GM12873 (cell line): ENCODE measurements at regions not wholly inside any gene's neighbourhood (a gene's known extent, or its start where the extent isn't known, plus 50 kb on each side); places are given as distances from the start of the nearest gene placed in this dataset.

ENCODE experiments used
- TF ChIP-seq, protein P1 (sequence below): IDR thresholded peaks from 2 replicates; pipeline ENCODE4 v1.5.1; 2012; ENCODE audit warnings: low read depth, mild to moderate bottlenecking, moderate library complexity, low read length, control low read depth; ENCODE audit not compliant: insufficient read depth; ENCODE audit errors: missing control alignments

DNA sequence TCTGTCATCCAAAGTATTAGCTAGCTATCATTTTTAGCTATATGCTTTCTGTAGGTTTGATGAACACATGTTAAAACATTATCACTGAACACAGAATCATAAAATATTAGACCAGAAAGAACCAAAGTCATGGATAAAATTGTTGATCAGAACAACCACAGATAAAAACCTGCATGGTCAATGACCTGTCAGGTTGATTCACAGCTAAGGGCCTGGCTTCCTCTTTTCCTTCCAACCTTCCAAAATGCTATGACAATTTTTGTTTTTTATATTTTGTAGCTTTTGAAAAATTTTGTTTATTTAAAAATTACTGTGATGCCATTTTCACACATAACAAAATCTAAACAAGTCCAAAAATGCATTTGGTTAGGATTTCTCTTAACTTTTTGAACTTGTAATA, 444.4 kb upstream of the CHRM2 start:
- TF ChIP-seq, protein P1, sequence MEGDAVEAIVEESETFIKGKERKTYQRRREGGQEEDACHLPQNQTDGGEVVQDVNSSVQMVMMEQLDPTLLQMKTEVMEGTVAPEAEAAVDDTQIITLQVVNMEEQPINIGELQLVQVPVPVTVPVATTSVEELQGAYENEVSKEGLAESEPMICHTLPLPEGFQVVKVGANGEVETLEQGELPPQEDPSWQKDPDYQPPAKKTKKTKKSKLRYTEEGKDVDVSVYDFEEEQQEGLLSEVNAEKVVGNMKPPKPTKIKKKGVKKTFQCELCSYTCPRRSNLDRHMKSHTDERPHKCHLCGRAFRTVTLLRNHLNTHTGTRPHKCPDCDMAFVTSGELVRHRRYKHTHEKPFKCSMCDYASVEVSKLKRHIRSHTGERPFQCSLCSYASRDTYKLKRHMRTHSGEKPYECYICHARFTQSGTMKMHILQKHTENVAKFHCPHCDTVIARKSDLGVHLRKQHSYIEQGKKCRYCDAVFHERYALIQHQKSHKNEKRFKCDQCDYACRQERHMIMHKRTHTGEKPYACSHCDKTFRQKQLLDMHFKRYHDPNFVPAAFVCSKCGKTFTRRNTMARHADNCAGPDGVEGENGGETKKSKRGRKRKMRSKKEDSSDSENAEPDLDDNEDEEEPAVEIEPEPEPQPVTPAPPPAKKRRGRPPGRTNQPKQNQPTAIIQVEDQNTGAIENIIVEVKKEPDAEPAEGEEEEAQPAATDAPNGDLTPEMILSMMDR: no peak

DNA sequence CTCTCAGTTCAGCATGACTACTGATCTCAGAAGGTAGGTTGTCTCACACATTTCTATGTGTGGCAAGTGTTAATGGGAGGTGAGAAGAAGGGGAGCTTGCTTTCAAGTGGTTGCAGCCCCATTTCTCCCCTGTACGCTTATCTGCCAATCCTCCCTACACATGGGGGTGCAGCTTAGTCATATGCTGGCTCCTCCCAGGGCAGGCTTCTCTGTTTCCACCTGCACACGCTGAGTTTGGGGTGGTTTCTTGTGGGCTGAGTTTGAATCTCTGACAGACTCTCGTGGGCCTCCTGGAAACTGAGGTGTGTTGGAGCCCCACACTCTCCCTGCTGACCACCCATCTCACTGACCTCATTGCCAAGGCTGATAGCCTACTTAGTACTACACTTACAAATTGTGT, 435.8 kb upstream of the MTPN start:
- TF ChIP-seq, protein P1: no peak

DNA sequence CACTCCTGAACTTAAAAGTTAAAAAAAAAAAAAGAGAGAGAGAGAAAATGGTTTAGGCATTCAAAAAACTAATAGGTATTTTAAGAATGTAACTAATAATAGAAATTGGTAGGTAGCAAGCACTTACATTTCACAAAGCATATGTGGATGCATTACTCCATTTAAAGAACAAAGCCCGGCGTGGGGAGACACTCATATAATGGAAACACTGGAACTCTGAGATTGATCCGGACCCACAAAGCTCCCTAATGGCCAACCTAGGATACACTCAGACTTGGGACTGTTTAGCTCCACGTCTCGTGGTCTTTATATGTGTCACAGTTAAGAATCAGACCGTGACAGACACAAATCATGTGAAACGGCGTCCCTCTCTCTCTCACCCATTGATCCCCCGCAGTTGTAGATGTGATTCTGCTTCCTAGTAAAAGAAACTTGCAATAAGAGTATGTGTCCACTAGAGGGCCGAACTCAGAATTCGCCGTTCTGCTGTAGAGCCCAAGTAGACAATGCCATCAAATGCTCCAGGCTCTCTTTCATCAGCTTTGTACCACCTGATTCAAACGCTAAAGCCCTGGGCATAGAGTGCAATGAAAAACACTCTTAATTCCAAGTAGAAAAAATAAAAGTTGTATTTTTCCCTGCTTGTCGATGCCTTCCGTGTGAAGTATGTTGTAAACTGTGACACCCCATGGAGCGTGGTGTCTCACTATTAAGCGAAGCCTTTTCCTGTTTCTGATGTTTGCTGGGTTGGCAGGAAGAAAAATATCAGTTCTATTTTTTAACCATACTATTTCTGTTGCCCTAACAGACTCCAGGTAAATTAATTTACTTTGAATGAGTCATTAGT, 429.0 kb upstream of the MTPN start:
- TF ChIP-seq, protein P1: peak; percentile 89

DNA sequence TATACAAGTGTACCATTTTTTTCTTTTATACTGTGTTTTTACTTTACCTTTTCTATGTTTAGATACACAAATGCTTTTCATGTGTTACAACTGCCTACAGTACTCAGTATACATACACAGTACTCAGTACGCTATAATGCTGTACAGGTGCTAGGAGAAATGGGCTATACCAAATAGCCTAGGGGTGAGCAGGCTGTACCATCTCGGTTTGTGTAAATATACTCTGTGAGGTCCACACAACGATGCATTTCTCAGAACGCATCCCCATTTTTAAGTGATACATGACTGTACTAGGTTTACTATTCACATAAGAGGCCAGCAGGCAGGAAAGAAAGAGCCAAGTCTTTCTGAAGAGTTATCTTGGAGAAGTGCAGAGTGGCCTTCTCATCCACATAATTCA, 426.4 kb upstream of the MTPN start:
- TF ChIP-seq, protein P1: no peak

DNA sequence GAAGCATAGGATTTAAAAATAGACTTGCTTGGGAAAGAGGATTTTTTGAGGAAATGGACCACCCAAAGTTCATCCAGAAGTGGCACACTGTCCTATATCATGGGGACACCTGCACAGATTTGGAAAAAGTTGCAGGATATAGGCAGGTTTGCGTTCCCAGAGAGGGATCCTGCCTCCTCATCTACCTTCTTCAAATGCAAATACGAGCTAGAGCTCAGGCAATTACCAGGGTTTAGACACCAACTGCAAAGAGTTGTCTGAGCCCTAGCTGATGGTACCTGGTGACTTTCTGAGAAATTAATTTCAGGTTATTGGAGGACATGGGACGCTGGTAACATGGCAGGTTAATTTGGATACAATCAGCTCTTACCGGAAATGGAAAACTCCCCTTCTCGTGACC, 423.7 kb upstream of the MTPN start:
- TF ChIP-seq, protein P1: no peak

DNA sequence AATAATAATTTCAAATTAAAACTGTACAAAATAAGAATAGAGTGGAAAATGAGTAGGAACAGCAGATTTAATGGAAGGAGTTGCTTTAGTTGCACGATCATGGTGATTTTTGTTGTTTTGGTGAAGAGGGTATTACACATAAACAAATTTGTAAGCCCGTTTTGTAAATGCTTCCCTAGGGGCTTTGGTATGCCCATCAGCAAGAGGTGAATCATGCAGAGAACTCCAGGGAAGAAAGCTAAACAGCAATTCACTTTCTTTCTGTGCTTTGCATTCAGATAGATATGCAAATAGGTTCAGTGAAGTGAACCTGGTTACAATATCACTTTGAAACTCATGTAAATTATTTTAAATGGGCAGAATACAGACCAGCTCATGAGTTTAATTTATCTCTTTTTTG, 422.2 kb upstream of the MTPN start:
- TF ChIP-seq, protein P1: no peak

DNA sequence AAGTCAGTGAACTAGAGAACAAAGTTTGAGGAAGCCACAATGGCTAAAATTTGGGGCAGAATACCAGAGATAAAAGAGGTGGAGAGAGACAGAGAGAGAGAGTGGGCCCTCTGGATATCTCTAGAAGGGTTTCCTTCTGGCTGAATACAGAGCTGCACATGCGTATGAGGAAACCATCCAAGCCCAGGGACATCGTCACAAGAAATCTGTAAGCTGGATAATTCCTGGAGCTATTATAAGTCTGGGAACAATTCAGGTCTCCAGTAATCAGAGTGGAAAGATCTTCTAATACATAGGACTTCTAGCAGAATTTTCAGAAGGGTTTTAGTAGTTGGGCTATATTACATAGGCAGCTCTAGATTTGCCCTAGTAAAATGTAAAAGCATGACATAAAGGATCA, 415.7 kb upstream of the MTPN start:
- TF ChIP-seq, protein P1: no peak
